ENCODE measurements at regions not wholly inside any gene's neighbourhood (a gene's known extent, or its start where the extent isn't known, plus 50 kb on each side); places are given as distances from the start of the nearest gene placed in this dataset.

GRCh38 chr21:21813289-21813688 lies 815.1 kb downstream of the NCAM2 start (continued):
- no peak for TF ChIP-seq CEBPZ (IDR thresholded peaks at IDR 0.05; ENCODE audit: low read depth, low read length)
- no peak for TF ChIP-seq TBL1XR1 (IDR thresholded peaks at IDR 0.05; ENCODE audit: low read depth, low read length)
- TF ChIP-seq ZNF217 (IDR thresholded peaks at IDR 0.05): no peak
- no peak for TF ChIP-seq ASH2L (IDR thresholded peaks at IDR 0.05; ENCODE audit: borderline replicate concordance, low read depth)
- TF ChIP-seq MTA2 (IDR thresholded peaks at IDR 0.05; ENCODE audit: low read depth): no peak
- no peak for TF ChIP-seq RELA (IDR thresholded peaks at IDR 0.05; ENCODE audit: borderline replicate concordance, partially characterized antibody)
- TF ChIP-seq NR2C1 (IDR thresholded peaks at IDR 0.05): no peak
- no peak for TF ChIP-seq POU2F2 (IDR thresholded peaks at IDR 0.05; ENCODE audit: borderline replicate concordance, low read depth, low read length)

- DNase-seq (ENCODE audit: low read depth, low spot score): no peak
- Histone ChIP-seq H3K4me3 (no peak overlapping the region), H2AFZ (ENCODE audit: control insufficient read depth, low read depth, low read length) (no peak overlapping the region), H3K4me1 (ENCODE audit: control insufficient read depth, insufficient read depth, low read length) (no peaks in the 10 kb centered on the region), H3K27me3 (replicated peaks in 1 of 2; ENCODE audit: control insufficient read depth in 2 of 2, insufficient read depth in 2 of 2, low read length in 1 of 2) (no peaks in the 10 kb centered on the region), H4K20me1 (ENCODE audit: control insufficient read depth, insufficient read depth) (no peaks in the 10 kb centered on the region), H3K79me2 (ENCODE audit: control insufficient read depth, insufficient read depth, low read length) (no peaks in the 10 kb centered on the region), H3K36me3 (ENCODE audit: control insufficient read depth in 2 of 2, insufficient read depth in 2 of 2, low read length in 1 of 2) (no peaks in the 10 kb centered on the region), H3K9ac (ENCODE audit: control insufficient read depth, insufficient read depth, low read length) (no peak overlapping the region), H3K27ac (ENCODE audit: control insufficient read depth, insufficient read depth) (no peak overlapping the region), H3K9me3 (replicated peaks; ENCODE audit: control insufficient read depth, insufficient read depth, low read length) (no peaks in the 10 kb centered on the region), H3K4me2 (ENCODE audit: control insufficient read depth, insufficient read depth) (no peak overlapping the region)
- in situ Hi-C loops (cut with MboI) (no loop called here), intact Hi-C loops (cut with micrococcal nuclease; ENCODE audit: unreplicated experiment) (no loop called here)
- BruUV-seq (replicated peaks): no TSS peak
- no peak for ATAC-seq
- ChIA-PET RAD21 (ENCODE audit: unreplicated experiment) (no interaction called here), CTCF (no interaction called here), SMC1A (ENCODE audit: uncharacterized antibody, unreplicated experiment) (no interaction called here), POLR2A (no interaction called here)
- no peak for FAIRE-seq
- TF ChIP-seq MYB (IDR thresholded peaks at IDR 0.05; ENCODE audit: borderline replicate concordance, low read depth, low read length) (no peak), ASH2L (IDR thresholded peaks at IDR 0.05; ENCODE audit: borderline replicate concordance, low read depth) (no peak), NFYA (IDR thresholded peaks at IDR 0.05; ENCODE audit: borderline replicate concordance, low read depth, low read length) (no peak), BHLHE40 (IDR thresholded peaks at IDR 0.05; ENCODE audit: borderline replicate concordance in 1 of 2, low read depth in 2 of 2, low read length in 1 of 2) (no peak), CHD4 (IDR thresholded peaks at IDR 0.05) (no peak), HCFC1 (IDR thresholded peaks at IDR 0.05; ENCODE audit: low read length) (no peak), KDM1A (IDR thresholded peaks at IDR 0.05; ENCODE audit: borderline replicate concordance) (no peak), PML (IDR thresholded peaks at IDR 0.05; ENCODE audit: low read length) (no peak), IKZF1 (conservative IDR thresholded peaks at IDR 0.05) (no peak), SPI1 (IDR thresholded peaks at IDR 0.05; ENCODE audit: borderline replicate concordance, insufficient read depth, low read depth, low read length) (no peak), NR2C2 (IDR thresholded peaks at IDR 0.05; ENCODE audit: borderline replicate concordance, control insufficient read depth, insufficient read length, low read depth) (no peak), CTCF (IDR thresholded peaks at IDR 0.05 in 2 of 3, conservative IDR thresholded peaks at IDR 0.05 in 1 of 3; ENCODE audit: control insufficient read depth in 2 of 3, extremely low read depth in 1 of 3, insufficient read depth in 1 of 3, low read depth in 3 of 3, low read length in 3 of 3) (no peak)
Measured at GRCh38 chr21:21813934-21814333, 815.7 kb downstream of the NCAM2 start.
